Anterior cingulate cortex (tissue), 58 donors: ENCODE measurements at regions not wholly inside any gene's neighbourhood (a gene's known extent, or its start where the extent isn't known, plus 50 kb on each side); places are given as distances from the start of the nearest gene placed in this dataset.

Experiments
- DNase-seq, 58 donors: peaks; one replicate each; lab custom pipeline; 2025; lab: John Stamatoyannopoulos, UW

GRCh38 chr7:45980181-45980905 is 59.3 kb upstream of the IGFBP3 start:
- no peak for DNase-seq

GRCh38 chr7:45979275-45980180 is 58.5 kb upstream of the IGFBP3 start:
- no peak for DNase-seq

DNA sequence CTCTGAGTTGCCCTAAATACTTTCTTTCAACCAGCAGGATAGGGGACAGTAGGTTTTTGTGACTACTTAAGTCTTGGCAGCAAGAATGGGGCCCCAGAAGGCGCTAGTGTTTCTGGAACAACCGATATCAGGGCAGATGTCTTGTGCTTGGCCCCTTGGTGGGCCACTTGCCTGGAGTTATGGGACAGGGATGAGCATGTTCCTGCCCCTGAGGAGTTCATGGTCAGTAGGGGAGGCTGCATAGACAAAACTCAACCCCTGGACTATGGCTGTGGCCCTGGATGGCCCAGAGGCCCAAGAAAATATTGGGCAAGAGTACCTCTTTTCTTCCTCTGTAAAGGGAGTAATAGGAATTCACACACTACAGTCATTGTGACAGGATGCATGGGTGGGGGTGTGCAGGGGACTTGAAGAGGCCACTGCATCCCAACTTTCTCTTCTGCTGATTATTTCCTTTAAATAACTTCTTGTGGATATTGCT is 57.7 kb upstream of the IGFBP3 start:
- no peak for DNase-seq

GRCh38 chr7:45978010-45978681 is 57.1 kb upstream of the IGFBP3 start:
- DNase-seq, result peak in 5 of 58 donors; percentile 6 to 38 (median 14)

DNA sequence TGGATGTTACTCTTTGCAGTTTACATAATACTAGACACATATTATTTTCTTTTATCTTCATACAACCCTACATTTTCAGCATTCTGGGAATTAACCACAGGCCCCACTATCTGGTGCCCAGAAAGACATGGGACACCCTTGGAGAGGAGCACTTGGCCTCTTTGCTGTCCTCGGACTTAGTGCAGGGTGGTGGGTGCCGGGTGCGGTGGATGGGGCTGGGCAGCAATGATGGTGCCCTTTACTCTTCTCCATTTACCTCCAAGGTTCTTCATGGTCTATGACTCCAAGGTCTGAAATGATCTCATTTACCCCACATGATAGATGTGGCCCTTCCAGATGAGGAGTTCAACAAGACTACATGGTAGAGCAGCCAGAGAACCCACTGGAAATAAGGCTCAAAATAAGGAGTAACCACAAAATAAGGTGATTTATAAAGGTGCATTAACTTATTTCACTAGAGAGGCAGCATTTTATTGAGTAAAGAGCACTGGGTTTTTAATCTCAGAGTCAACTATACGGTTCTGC is 56.2 kb upstream of the IGFBP3 start:
- DNase-seq, result no peak

GRCh38 chr7:45976485-45976856 is 55.4 kb upstream of the IGFBP3 start:
- no peak for DNase-seq

- DNase-seq, result no peak
These were observed 54.9 kb upstream of the IGFBP3 start for GRCh38 chr7:45975847-45976484.

DNA sequence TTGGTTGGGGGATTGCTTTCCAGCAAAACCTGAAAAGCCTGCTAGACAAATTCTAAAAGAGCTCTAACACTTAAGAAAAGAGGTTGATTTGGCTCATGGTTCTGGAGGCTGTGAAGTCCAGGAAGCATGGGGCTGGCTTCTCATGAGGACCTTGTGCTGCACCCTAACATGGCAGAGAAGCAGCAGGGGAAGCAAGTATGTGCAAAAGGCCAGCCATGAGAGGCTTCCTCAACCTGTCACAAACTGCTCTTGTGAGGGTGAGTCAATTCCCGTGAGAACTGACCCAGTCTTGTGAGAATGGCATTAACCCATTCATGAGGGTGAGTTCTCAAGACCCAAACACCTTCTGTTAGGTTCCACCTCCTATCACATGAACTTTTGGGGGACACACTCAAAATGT is 54.3 kb upstream of the IGFBP3 start:
- no peak for DNase-seq

GRCh38 chr7:45974540-45975360 is 53.7 kb upstream of the IGFBP3 start:
- no peak for DNase-seq

- DNase-seq, result peak in 47 of 58 donors; percentile 18 to 87 (median 62)
These were observed 52.9 kb upstream of the IGFBP3 start for GRCh38 chr7:45973725-45974532.

GRCh38 chr7:45972629-45973312 is 51.7 kb upstream of the IGFBP3 start:
- DNase-seq, result no peak

DNA sequence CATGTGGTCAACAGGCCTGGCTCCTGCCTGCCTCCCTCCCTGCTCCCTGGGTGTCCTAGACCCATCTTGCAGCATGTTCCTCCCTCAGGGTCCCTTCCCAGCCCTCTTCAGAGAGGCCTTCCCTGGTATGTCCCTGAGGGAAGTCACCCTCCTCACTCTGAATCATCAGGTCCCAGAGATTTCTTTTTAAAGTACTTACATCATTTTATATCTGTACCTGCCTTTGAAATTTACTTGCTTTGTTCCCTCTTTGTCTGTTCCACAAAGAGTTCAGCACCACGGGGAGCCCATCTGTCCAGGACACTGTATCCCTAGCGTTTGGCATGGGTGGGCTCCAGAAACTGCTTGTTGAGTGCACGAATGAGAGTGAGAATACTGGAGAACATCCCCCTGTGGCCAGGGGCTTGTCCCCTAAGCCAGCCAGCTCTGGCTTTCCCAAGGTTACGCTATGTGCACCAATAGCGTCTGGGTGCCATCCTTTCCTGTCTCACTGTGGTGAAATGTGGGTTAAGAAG is 50.6 kb upstream of the IGFBP3 start:
- no peak for DNase-seq

DNA sequence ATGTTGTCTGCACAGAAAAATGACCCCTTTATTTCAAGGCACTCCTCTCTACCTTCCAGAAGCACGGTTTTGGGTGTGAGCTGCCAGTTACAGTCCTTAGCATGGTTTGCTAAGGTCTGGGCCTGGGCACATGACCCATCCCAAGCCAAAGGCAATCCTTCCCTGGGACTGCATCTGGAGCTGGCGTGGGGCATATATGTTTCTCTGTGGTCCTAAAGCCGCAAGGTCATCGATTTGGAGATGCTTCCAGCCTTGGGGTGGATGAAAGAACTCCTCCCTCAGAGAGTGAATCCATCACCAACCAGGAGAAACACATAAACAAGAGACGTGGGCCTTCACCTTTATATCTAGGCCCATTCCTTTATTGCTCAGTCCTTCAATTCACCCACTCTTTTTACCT is 50.1 kb upstream of the IGFBP3 start:
- DNase-seq, result no peak
